H1 (cell line): ENCODE measurements at regions not wholly inside any gene's neighbourhood (a gene's known extent, or its start where the extent isn't known, plus 50 kb on each side); places are given as distances from the start of the nearest gene placed in this dataset.

Experiments used
- CTCF ChIA-PET: fragments of 300-600 bp; sonication (Branson Sonifier 250); formaldehyde crosslinking; loops from one replicate; lab custom pipeline; 2021; ENCODE audit not compliant: partially characterized antibody; lab: Charles Lee
- POLR2A ChIA-PET: fragments of 300-600 bp; sonication (Branson Sonifier 250); formaldehyde crosslinking; loops from one replicate; lab custom pipeline; 2021; ENCODE audit warnings: inconsistent platforms; ENCODE audit not compliant: partially characterized antibody; lab: Charles Lee
- DNase-seq, 2 experiments: peaks; one replicate each; pipeline versions ENCODE4 v3.0.0 to v3.0.0-alpha.2; 2010 to 2022; ENCODE audit warnings: low spot score in 2 of 2, low read depth in 1 of 2, mixed read lengths in 1 of 2
- FAIRE-seq: peaks from 2 replicates; lab custom pipeline; 2011; peaks lifted over from hg19 to GRCh38; lab: Jason Lieb, UNC
- H2AFZ ChIP-seq: 2 replicates; pipeline ENCODE4 v1.8.1; 2012; ENCODE audit warnings: low read length, inconsistent platforms
- H2AK5ac ChIP-seq: 2 replicates; pipeline ENCODE4 v1.6.1; 2013; ENCODE audit warnings: low read depth, low read length
- H2BK120ac ChIP-seq: replicated peaks from 2 replicates; pipeline ENCODE3; 2013; ENCODE audit warnings: low read depth, low read length, inconsistent platforms
- H2BK12ac ChIP-seq: 2 replicates; pipeline ENCODE4 v1.6.1; 2013; ENCODE audit warnings: low read depth, low read length
- H2BK15ac ChIP-seq: 2 replicates; pipeline ENCODE4 v1.6.1; 2013; ENCODE audit warnings: low read length
- H2BK20ac ChIP-seq: 2 replicates; pipeline ENCODE4 v1.6.1; 2013; ENCODE audit warnings: low read length
- H2BK5ac ChIP-seq: 2 replicates; pipeline ENCODE4 v1.6.1; 2013; ENCODE audit warnings: low read depth, low read length
- H3K14ac ChIP-seq: 2 replicates; pipeline ENCODE4 v1.6.1; 2013; ENCODE audit warnings: inconsistent platforms; ENCODE audit not compliant: insufficient read length
- H3K18ac ChIP-seq: 2 replicates; pipeline ENCODE4 v1.6.1; 2013; ENCODE audit warnings: low read length; ENCODE audit errors: extremely low read depth
- H3K23ac ChIP-seq: 2 replicates; pipeline ENCODE4 v1.6.1; 2013; ENCODE audit warnings: inconsistent platforms; ENCODE audit not compliant: insufficient read length
- H3K23me2 ChIP-seq: 2 replicates; pipeline ENCODE4 v1.6.1; 2013; ENCODE audit warnings: low read depth, low read length
- H3K27ac ChIP-seq: 2 replicates; pipeline ENCODE4 v1.6.1; 2011; ENCODE audit warnings: low read depth, low read length, inconsistent platforms
- H3K27me3 ChIP-seq, 4 experiments: replicated peaks in 1 of 4; 1 replicate in 1 of 4; 2 replicates in 3 of 4; pipeline versions ENCODE4 v1.6.1 to v1.8.1; 2011 to 2013; ENCODE audit warnings: low read length in 3 of 4, mild to moderate bottlenecking in 3 of 4, inconsistent platforms in 2 of 4, mixed read lengths in 2 of 4, moderate library complexity in 1 of 4; ENCODE audit not compliant: control insufficient read depth in 3 of 4, insufficient read depth in 3 of 4; ENCODE audit errors: extremely low read depth in 1 of 4
- H3K36me3 ChIP-seq, 4 experiments: 2 replicates each; pipeline versions ENCODE4 v1.6.1 to v1.8.1; 2011 to 2013; ENCODE audit warnings: mild to moderate bottlenecking in 4 of 4, low read length in 3 of 4, moderate library complexity in 2 of 4, control low read depth in 1 of 4, inconsistent platforms in 1 of 4; ENCODE audit not compliant: insufficient read depth in 4 of 4, control insufficient read depth in 2 of 4
- H3K4ac ChIP-seq: replicated peaks from 2 replicates; pipeline ENCODE3; 2013; ENCODE audit warnings: low read length, low read depth, mixed read lengths, inconsistent platforms; ENCODE audit not compliant: insufficient read length
- H3K4me1 ChIP-seq, 4 experiments: replicated peaks in 1 of 4; 1 replicate in 1 of 4; 2 replicates in 3 of 4; pipeline versions ENCODE4 v1.6.1 to v1.8.1; 2011 to 2013; ENCODE audit warnings: low read length in 3 of 4, inconsistent platforms in 2 of 4, mixed read lengths in 1 of 4; ENCODE audit not compliant: insufficient read depth in 4 of 4, control insufficient read depth in 3 of 4
- H3K4me2 ChIP-seq, 2 experiments: 2 replicates each; pipeline versions ENCODE4 v1.6.1 to v1.8.1; 2011 to 2013; ENCODE audit warnings: low read depth in 2 of 2, low read length in 2 of 2, control low read depth in 1 of 2, inconsistent platforms in 1 of 2, mild to moderate bottlenecking in 1 of 2; ENCODE audit not compliant: insufficient read depth in 1 of 2
- H3K4me3 ChIP-seq, 4 experiments: fragments of 200-600, 300-600 bp in 1 of 4; sonication (generic), shearing (Covaris generic), sonication (Bioruptor Twin) in 1 of 4; 2 replicates each; pipeline versions ENCODE4 v1.5.1 to v1.8.1; 2011 to 2016; ENCODE audit warnings: low read length in 4 of 4, low read depth in 3 of 4, control low read depth in 2 of 4, inconsistent platforms in 2 of 4, mild to moderate bottlenecking in 2 of 4, mixed read lengths in 1 of 4, moderate library complexity in 1 of 4; ENCODE audit not compliant: insufficient read depth in 2 of 4; ENCODE audit errors: extremely low read depth in 1 of 4
- H3K56ac ChIP-seq: replicated peaks from 2 replicates; pipeline ENCODE3; 2013; ENCODE audit warnings: low read depth, mild to moderate bottlenecking, mixed read lengths, low read length, inconsistent platforms; ENCODE audit not compliant: insufficient read length
- H3K79me1 ChIP-seq: 2 replicates; pipeline ENCODE4 v1.6.1; 2013; ENCODE audit warnings: low read depth, low read length, control low read depth
- H3K79me2 ChIP-seq, 2 experiments: 2 replicates each; pipeline versions ENCODE4 v1.6.1 to v1.8.1; 2012 to 2013; ENCODE audit warnings: low read length in 2 of 2, mild to moderate bottlenecking in 2 of 2, inconsistent platforms in 1 of 2; ENCODE audit not compliant: insufficient read depth in 2 of 2, control insufficient read depth in 1 of 2
- H3K9ac ChIP-seq, 4 experiments: replicated peaks in 1 of 4; 1 replicate in 1 of 4; 2 replicates in 3 of 4; pipeline versions ENCODE4 v1.6.1 to v1.8.1; 2011 to 2013; ENCODE audit warnings: low read depth in 3 of 4, low read length in 3 of 4, control low read depth in 2 of 4, mild to moderate bottlenecking in 2 of 4, moderate library complexity in 2 of 4, inconsistent platforms in 1 of 4; ENCODE audit errors: extremely low read depth in 1 of 4
- H3K9me3 ChIP-seq, 2 experiments: 2 replicates each; pipeline versions ENCODE4 v1.6.1 to v1.8.1; 2012 to 2013; ENCODE audit warnings: mild to moderate bottlenecking in 2 of 2, moderate library complexity in 2 of 2, control low read depth in 1 of 2, inconsistent platforms in 1 of 2, low read depth in 1 of 2, low read length in 1 of 2, mixed read lengths in 1 of 2; ENCODE audit not compliant: insufficient read depth in 2 of 2
- H4K20me1 ChIP-seq, 2 experiments: replicated peaks in 1 of 2; 2 replicates each; pipeline versions ENCODE3 to v1.8.1; 2011 to 2013; ENCODE audit warnings: inconsistent platforms in 2 of 2, low read length in 2 of 2, mild to moderate bottlenecking in 1 of 2; ENCODE audit not compliant: insufficient read depth in 2 of 2, control insufficient read depth in 1 of 2
- H4K5ac ChIP-seq: 2 replicates; pipeline ENCODE4 v1.6.1; 2013; ENCODE audit warnings: low read length, low read depth, mixed read lengths, inconsistent platforms; ENCODE audit not compliant: insufficient read length
- H4K8ac ChIP-seq: 2 replicates; pipeline ENCODE4 v1.8.0; 2013; ENCODE audit warnings: mild to moderate bottlenecking, moderate library complexity, low read length, inconsistent platforms; ENCODE audit not compliant: insufficient read depth; ENCODE audit errors: extremely low read depth
- H4K91ac ChIP-seq: replicated peaks from 2 replicates; pipeline ENCODE3; 2013; ENCODE audit warnings: low read length, mixed read lengths, inconsistent platforms; ENCODE audit not compliant: insufficient read length
- KDM4A ChIP-seq: IDR thresholded peaks from one replicate; pipeline ENCODE4 v1.7.1; 2012; ENCODE audit warnings: low read depth, mild to moderate bottlenecking, moderate library complexity, low read length, inconsistent platforms; ENCODE audit not compliant: severe bottlenecking
- YY1 ChIP-seq: IDR thresholded peaks from 2 replicates; pipeline ENCODE4 v1.6.1; 2011; ENCODE audit warnings: low read depth, mild to moderate bottlenecking, low read length
- WGBS, 2 experiments: shearing (Covaris generic) in 1 of 2; methylation state at CpG; one replicate each; pipeline versions ENCODE4 v1.1.6 to v1.1.7; 2013 to 2015; ENCODE audit warnings: low lambda C conversion rate in 2 of 2, mixed read lengths in 2 of 2, inconsistent platforms in 1 of 2, low coverage in 1 of 2, missing lambda C conversion rate in 1 of 2; ENCODE audit not compliant: insufficient replicate concordance in 2 of 2, insufficient coverage in 1 of 2, insufficient read length in 1 of 2; ENCODE audit errors: extremely low coverage in 1 of 2, missing lambda C conversion rate in 1 of 2; 5-methylcytosine and 5-hydroxymethylcytosine counted together

GRCh38 chr6:20326422-20326728 lies 75.3 kb upstream of the E2F3 start:
- Histone ChIP-seq H4K8ac (no peak overlapping the region), H3K14ac (no peak overlapping the region), H3K23ac (no peak overlapping the region), H3K4ac (no peak overlapping the region), H3K18ac (no peak overlapping the region), H2BK120ac (no peak overlapping the region), H2AK5ac (no peak overlapping the region), H2AFZ (no peak overlapping the region), H3K79me2 (no peaks in the 10 kb centered on the region), H4K91ac (no peak overlapping the region), H3K9me3 (no peaks in the 10 kb centered on the region), H3K4me1 (peaks cover 0 to 4% (median 1%) of the 10 kb centered on the region in 4 experiments; a peak in 4 of 7 replicates), H4K20me1 (no peaks in the 10 kb centered on the region), H3K9ac (no peak overlapping the region), H3K79me1 (no peaks in the 10 kb centered on the region), H3K56ac (no peak overlapping the region), H4K5ac (no peak overlapping the region), H3K4me2 (no peak overlapping the region), H3K27ac (no peak overlapping the region), H2BK12ac (no peak overlapping the region), H2BK5ac (no peak overlapping the region), H2BK20ac (no peak overlapping the region), H3K27me3 (no peaks in the 10 kb centered on the region), H3K36me3 (no peaks in the 10 kb centered on the region), H3K23me2 (no peaks in the 10 kb centered on the region), H2BK15ac (no peak overlapping the region), H3K4me3 (no peak overlapping the region)
- TF ChIP-seq YY1 (no peak), KDM4A (no peak)
- DNase-seq (no peak), FAIRE-seq (no peak)
- ChIA-PET CTCF (interaction anchor here (0.5 to 2.0 kb wide), 3 partner anchors 14 to 65 kb away, joined by 3 to 8 read pairs (median 5); no protein-coding TSS in a partner anchor), POLR2A (interaction anchor here (0.9 kb wide), 1 partner anchor 78 kb away, joined by 4 read pairs; no protein-coding TSS in a partner anchor)
- 95% methylated on average over 1 of the region's 1 CpG; no CpG with 5 or more reads in 1 of the 2 experiments for WGBS, 2 experiments
